ENCODE measurements at regions not wholly inside any gene's neighbourhood (a gene's known extent, or its start where the extent isn't known, plus 50 kb on each side); places are given as distances from the start of the nearest gene placed in this dataset.
"Not testable (repeated sequence)": the region's sequence is repeated elsewhere in the genome, so short reads cannot be mapped to it uniquely, and the experiment has no call there.

DNA sequence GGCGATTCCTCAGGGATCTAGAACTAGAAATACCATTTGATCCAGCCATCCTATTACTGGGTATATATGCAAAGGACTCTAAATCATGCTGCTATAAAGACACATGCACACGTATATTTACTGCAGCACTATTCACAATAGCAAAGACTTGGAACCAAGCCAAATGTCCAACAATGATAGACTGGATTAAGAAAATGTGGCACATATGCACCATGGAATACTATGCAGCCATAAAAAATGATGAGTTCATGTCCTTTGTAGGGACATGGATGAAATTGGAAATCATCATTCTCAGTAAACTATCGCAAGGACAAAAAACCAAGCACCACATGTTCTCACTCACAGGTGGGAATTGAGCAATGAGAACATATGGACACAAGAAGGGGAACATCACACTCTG lies 93.1 kb upstream of the NT5E start:
- not testable (repeated sequence) for DNase-seq

DNA sequence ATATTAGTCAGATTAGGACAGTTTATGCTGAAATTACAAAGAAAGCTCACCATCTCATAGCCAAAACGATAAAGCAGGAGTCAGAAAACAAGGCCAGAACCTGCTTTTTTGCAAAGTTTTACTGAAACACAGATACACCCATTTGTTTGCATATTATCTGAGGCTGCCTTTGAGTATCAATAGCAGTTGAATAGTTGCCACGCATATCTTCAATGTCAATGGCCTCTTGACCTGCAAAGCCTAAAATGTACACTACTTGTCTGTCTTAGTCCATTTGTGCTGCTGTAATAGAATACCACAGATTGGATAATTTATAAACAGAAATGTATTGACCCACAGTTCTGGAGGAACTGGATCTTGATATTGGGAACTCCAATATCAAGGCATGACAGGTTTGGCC lies 94.1 kb upstream of the NT5E start:
- DNase-seq = no peak

DNA sequence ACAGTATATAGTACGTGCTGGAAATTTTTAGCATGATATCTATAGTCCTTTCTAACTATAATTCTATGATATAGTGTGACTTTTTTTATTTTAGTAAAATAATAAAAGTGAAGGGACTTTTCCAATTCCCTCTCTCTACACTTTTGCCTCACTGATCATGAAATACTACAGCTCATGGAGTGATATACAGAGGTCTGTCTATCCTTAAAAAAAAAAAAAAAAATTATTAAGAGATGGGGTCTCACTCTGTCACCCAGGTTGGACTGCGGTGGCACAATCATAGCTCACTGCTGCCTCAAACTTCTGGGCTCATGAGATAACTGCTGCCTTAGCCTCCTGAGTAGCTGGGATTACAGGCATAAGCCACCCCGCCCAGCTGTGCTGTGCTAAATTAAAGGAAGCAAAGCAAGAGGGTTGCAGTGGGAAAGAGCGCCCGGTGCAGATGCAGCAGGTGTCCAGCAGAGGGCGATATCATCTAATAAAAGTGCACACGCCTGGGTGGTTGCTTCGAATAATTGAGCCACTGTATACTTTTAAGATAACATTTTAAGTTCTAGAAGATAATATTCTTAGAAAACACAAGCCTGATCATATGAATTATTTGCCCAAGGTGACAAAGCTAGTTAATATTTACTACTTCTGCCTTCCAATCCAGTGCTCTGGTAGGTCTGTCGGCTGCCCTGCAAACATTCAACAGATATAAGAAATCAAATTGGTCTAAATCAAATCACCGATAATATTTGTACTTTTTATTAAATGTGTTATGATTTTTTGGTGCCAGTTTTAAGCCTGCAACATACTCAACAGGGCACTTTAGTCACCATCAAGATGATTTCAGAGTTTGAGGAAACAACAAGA lies 94.9 kb upstream of the NT5E start:
- DNase-seq = peak; percentile 54

DNA sequence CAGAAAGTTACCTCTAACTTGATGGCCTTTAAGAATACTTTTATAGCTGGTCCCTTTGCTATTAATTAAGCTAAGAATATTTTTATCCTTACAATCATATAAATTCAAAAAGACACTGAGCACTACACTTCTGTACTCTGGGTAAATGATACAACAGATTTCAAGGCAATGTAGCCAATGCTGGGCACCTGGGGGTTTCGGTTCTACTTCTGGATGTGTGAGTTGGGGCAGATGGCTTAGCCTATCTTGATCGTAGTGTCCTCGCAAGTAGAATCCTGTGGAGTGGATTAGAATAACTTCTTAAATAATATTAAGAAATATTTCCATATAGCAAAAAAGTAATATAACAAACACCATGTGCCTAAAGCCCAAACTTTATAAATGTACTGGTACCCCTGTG lies 96.9 kb upstream of the NT5E start:
- DNase-seq = no peak

DNA sequence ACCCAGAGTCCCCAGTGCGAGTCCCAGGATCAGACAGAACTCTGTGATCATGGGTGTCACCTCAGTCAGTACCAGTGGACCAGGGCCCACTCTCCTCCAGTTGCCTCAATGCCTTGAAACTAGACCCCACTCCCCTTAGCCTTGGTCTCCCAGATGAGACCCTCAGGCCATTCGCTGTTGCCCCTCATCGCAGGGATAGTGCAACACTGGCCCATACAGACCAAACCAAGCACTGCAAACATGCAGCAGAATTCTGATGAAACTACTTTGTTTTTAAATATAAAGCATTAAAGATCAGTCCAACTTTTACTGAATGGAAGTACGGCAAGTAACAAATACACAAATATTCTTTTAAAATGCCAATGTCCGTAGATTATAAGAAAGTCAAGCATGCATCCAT lies 101.2 kb upstream of the NT5E start:
- no peak for DNase-seq

DNA sequence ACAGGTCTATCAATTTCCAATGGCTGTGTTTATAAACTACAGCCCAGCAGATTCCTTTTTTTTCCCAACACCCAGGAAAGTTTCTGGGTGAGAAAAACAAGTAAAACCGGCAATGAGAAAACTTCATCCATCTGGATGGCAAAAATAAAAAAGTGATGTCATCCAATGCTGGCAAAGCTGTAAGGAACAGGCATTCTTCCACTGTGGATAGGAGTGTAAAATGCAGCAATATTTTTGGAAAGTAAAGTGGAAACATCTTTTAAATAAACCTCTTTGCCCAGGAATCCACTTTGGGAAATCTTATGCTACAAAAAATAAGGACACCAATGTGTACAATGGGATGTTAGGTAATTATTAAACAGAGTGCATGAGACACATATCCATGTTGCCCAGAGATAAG lies 102.1 kb upstream of the NT5E start:
- no peak for DNase-seq

DNA sequence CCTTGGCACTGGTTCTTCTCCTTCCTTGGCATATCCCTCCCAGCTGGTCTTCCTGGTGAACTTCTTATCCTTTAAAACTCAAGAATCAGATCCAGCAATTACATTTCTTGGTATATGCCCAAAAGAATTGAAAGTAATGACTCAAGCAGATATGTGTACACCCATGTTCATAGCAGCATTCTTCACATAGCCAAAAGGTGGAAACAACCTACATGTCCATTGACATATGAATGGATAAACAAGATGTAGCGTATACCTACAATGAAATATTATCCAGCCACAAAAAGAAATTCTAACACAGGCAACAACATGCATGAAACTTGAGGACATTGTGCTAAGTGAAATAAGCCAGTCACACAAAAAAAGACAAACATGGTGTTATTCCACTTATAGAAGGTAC lies 103.7 kb upstream of the NT5E start:
- DNase-seq = no peak

DNA sequence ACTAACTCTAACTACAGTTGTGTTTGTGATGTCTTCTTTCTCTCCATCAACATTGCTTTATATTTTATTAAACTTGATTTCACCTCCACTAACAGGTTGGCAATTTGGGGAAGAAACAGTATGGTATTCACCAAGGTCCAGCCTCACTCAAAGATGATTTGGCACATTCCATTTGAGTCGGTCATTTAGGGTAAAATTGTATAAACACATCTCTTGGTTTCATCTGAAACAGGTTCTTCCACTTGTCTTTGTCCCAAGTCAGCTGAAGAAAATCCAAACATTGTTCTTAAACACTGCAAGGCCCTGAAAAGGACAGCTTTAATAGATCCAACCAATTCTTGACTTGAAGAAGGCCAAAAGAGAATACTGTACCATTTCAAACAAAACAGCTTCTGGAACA lies 104.9 kb upstream of the NT5E start:
- no peak for DNase-seq

DNA sequence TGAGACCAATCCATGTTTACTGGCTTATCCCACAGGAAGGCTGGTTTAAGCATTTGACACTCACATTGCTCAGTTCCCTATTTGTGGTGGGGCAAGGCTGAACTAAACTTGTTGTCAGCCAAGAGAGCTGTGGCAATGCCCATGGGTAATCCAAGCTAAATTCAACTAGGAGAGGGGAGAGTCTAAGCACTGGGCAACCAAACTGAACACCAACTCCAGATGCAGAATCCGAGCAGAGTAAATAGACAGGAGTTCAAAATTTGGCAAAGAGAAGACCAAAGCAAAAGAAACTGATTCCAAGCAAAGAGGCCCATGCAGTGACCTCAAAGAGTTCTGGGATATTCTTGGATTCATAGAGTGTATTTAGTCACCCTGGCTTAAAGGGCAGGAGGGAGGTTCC lies 106.5 kb upstream of the NT5E start:
- no peak for DNase-seq

DNA sequence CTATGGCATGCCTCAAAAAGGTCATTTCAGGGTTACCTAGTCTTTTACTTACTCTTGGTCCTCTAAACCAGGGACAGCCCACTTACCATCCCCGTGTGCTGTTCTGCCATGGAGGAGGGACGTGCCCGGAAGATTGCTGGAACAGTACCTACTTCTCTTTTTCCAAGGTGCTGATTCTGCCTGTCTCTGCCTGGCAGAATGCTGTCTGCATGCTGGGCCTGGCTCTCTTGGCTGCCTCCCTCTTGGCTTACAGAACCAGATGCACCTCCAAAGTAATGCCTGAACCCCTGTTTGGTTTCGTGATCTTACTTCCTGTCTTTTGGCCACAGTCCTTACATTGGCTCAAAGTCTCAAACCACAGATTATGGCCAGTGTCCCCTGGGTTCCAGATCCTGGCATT lies 120.7 kb upstream of the NT5E start:
- DNase-seq = no peak

DNA sequence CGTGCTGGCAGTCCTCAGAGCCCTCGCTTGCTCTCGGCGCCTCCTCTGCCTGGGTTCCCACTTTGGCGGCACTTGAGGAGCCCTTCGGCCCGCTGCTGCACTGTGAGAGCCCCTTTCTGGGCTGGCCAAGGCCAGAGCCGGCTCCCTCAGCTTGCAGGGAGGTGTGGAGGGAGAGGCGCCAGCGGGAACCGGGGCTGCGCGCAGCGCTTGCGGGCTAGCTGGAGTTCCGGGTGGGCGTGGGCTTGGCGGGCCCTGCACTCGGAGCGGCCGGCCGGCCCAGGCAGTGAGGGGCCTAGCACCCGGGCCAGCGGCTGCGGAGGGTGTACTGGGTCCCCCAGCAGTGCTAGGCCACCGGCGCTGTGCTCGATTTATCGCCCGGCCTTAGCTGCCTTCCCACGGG lies 124.1 kb upstream of the NT5E start:
- DNase-seq = not testable (repeated sequence)

DNA sequence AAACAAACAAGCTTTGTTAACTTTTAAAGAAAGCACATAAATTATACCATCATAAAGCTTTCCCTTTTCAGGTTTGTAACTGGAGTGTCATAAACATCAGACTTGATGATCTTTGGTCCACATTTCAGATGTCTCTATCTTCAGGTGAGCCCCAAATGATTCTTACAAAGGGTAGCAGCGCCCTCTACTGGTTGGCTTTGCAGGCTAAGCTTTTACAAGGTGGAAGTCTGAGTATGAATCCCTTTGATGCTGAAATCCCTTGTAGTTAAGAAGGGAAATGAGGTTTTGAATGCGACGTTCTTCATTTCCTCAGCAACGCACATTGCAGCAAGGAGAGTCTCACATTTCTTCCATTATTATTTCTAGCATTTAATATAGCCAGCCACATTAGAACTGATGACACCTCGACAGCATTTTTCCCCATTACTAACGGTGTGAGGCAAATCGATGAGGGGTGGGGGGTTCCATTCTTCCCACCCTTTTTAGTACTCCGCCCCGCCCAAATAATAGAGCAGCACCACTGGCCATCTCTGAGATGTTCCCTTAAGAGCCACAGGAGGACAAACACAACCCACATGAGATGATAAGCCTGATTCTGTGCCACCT lies 126.3 kb upstream of the NT5E start:
- peak; percentile 55 for DNase-seq

DNA sequence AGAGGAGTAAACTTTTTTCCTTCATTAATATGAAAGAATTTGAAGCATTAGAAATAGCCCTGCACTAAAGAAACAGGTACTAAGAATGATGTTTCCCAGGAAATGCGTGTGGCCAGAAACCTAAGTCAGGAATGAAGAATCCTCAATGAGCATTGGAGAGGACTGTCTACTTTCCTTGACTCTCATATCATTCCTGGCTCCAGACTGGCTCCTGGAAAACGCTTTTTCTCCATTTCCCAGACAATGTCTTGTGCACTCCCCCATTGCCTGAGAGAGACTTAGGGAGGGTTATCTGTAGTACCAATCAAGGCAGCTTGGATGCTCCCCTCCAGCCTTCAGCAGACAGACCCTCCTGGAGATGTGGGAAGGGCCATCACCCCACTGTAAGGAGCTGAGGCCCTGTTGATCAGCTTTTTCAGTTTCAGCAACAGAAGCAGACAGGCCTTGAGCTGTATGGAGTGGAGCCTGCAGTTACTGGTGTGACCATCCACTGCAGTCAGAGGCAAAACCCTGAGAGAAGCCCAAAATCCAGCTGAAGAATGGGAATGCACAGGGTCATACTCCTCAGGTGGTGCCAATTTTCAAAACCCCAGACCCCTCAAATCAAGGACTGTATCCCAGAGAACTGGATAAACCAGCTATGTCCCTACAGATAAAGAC lies 127.3 kb upstream of the NT5E start:
- DNase-seq = no peak

DNA sequence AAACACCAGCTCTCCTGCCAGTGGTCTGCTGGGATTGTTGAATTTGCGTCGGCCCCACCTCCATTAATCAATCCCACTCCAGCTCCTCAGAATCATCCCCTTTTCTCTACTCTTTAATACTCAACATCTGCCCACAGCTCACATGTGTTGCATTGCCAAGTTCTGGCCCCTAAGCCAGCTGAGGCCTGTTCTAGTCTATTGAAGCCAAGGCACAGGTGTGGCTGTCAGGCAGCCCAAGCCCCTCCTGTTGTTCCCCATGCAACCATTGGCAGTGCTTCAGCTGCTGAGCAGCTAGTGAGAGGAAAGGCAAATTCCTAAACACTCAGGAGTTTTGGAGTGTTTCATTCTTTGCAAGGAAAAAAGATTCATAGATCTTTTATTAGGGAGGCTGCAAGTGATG lies 128.0 kb upstream of the NT5E start:
- DNase-seq = no peak

DNA sequence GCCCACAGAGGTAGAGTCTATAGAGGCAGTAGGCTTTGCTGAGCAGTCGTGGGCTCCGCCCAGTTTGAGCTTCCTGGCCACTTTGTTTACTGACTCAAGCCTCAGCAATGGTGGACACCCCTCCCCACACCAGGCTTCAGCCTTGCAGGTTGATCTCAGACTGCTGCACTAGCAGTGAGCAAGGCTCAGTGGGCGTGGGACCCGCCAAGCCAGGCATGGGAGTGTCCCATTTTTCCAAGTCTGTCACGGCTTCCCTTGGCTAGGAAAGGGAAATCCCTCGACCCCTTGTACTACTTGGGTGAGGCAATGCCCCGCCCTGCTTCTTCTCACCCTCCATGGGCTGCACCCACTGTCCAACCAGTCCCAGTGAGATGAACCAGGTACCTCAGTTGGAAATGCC lies 135.3 kb upstream of the NT5E start:
- no peak for DNase-seq

DNA sequence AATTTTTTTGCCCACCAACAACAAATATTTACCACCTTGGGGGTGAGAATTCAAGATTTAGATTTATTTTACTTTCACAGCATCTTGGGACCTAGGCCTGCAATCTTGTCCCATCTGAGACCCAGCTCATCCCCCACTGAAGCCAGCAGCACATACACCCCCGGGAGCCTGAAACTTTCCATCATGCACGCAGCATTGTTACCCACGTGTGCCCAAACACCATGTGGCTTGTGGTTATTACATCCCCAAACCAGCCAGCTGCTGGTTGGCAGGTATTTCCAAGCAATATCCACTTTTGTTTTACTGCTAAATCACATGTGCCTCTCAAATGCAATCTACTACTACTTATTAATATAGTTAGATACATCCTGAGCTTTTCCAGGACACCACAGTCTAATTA lies 149.3 kb upstream of the NT5E start:
- DNase-seq = no peak

DNA sequence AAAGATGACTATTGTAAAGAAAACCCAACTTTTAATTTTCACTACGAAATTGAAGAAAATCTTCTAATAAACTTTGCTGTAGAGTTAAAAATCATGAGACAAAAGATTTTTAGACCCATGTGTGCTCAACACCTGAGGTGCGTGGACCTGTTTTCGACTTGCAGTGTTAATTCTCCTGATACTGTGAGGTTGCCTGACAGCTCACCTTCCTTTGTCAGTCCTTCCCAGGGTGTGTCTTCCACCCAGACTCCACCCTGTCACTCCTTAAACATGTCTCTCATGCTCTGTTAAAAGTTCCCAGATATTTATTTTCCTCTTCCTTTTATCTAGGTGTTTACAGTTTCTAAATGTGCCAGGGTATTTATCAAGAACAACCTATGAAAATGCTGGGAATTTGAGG lies 151.3 kb upstream of the NT5E start:
- DNase-seq = no peak

DNA sequence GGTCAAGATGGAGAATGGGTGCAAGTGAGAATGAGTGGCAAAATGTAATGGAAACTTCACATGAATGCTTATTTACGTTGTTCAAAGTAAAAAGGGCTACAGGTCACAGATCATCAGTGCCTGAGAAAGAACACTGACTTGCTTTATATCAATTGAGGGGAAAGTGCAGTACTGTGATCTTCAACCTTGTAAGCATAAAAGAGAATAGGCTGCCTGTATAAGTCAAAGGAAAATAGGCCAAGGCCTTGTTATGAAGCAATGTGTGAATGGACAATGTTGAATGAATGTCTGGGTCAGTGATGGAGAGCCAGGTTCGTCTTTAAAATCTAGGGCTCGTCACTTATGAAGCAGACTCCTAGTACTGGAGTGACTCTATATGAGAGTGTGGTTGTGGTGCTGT lies 158.6 kb upstream of the NT5E start:
- no peak for DNase-seq

DNA sequence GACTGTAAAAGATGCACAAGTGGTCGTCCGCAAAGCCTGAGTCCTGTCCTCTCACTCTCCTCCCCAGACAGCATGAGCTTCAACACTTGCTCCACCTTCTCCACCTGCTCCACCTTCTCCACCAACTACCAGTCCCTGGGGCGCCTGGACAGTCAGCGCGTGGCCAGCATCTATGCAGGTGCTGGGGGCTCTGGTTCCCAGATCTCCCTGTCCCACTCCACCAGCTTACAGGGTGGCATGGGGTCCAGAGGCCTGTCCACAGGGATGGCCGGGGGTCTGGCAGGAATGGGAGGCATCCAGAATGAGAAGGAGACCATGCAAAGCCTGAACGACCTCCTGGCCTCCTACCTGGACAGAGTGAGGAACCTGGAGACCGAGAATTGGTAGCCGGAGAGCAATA lies 162.2 kb upstream of the NT5E start:
- DNase-seq = no peak

DNA sequence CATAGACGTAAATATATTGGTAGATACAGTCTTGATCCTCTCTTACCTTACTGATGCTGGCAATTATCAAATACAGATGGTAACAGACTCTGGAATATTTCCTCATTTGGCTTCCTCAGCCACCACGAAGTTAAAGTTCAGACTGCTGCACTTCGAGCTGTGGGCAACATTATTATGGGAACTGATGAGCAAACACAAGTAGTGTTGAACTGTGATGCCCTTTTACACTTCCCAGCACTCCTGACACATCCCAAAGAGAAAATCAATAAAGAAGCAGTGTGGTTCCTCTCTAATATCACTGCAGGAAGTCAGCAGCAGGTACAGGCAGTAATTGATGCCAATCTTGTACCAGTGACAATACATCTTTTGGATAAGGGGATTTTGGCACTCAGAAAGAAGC lies 162.7 kb upstream of the NT5E start:
- DNase-seq = no peak

DNA sequence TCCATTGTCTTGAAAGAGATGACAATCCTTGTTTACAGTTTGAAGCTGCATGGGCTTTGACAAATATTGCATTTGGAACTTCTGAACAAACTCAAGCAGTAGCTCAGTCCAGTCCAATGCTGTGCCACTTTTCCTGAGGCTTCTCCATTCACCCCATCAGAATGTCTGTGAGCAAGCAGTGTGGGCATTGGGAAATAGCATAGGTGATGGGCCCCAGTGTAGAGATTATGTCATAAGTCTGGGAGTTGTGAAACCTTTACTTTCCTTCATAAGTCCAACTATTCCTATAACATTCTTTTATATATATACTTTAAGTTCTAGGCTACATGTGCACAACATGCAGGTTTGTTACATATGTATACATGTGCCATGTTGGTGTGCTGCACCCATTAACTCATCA lies 163.4 kb upstream of the NT5E start:
- DNase-seq = not testable (repeated sequence)

DNA sequence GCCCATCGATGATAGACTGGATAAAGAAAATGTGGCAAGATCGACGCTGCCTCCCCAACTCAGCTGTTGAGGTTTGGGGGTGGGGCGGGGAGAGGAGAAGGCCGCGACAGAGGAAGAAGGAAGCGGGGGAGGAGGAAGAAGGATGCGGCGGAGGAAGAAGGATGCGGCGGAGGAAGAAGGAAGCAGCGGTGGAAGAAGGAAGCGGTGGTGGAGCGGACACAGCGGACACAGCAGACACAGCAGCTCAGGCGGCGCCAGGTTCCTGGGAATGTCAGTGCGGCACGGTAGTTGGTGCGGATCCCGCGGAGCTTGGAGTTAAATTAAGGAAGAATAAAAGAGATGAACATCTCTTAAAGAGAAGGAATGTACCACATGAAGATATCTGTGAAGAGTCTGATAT lies 163.9 kb upstream of the NT5E start:
- no peak for DNase-seq

DNA sequence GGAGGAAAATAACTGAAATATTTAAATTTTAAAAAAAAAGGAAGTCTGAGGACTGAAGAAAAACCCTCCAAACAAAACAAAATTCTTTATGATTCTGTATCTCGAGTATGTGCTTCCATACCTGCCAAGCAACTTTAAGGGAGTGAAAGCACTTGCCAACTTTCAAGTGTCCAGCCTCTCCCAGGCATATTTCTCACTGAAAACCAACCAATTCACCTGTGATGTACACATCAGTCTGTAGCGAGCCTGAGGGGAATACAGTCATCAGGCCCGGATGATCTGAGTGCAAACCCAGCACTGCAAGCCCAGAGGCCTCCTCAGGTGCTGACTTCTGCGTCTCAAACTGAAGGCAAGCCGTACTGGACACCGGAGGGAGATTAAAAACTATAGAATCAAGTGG lies 164.8 kb upstream of the NT5E start:
- DNase-seq = no peak

DNA sequence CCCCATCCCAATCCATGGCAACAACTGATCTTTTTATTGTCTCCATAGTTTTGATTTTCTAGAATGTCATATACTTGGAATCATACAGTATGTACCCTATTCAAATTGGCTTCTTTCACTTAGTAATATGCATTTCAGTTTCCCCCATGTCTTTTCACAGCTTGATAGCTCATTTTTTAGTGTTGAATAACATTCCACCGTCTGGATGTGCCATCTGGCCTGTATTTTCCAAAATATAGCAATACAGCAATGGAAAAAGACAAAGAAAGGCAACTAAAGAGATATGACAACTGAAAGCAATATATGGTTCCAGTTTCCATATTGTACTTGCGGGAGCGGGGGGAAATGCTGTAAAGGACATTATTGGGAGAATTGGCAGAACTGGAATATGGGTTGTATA lies 166.4 kb upstream of the NT5E start:
- no peak for DNase-seq

Measured in CD4-positive, alpha-beta T cell treated with Interleukin-10 for 1 hour (primary cell).